Smooth muscle cell (in vitro differentiated cells): ENCODE measurements at regions not wholly inside any gene's neighbourhood (a gene's known extent, or its start where the extent isn't known, plus 50 kb on each side); places are given as distances from the start of the nearest gene placed in this dataset.

Experiments used
- DNase-seq: peaks from one replicate; lab custom pipeline; 2025; ENCODE audit not compliant: unreplicated experiment; lab: John Stamatoyannopoulos, UW
- H2AFZ ChIP-seq: fragments of 200-600 bp; sonication (generic); 2 replicates; pipeline ENCODE4 v1.6.0; 2016; ENCODE audit warnings: antibody characterized with exemption, low read depth, mild to moderate bottlenecking
- H3F3A ChIP-seq: fragments of 200-600 bp; sonication (generic); 2 replicates; pipeline ENCODE4 v1.6.0; 2017; ENCODE audit warnings: antibody characterized with exemption, low read depth
- H3K27ac ChIP-seq: fragments of 200-600 bp; sonication (generic); 2 replicates; pipeline ENCODE4 v1.5.1; 2016; ENCODE audit warnings: low read depth, mild to moderate bottlenecking
- H3K27me3 ChIP-seq: fragments of 200-600 bp; sonication (generic); 2 replicates; pipeline ENCODE4 v1.6.1; 2016; ENCODE audit warnings: low read depth, mild to moderate bottlenecking
- H3K36me3 ChIP-seq: fragments of 200-600 bp; sonication (generic); 2 replicates; pipeline ENCODE4 v1.5.1; 2016; ENCODE audit warnings: low read depth
- H3K4me1 ChIP-seq: fragments of 200-600 bp; sonication (generic); 2 replicates; pipeline ENCODE4 v1.5.1; 2016; ENCODE audit warnings: low read depth
- H3K4me2 ChIP-seq: fragments of 200-600 bp; sonication (generic); 2 replicates; pipeline ENCODE4 v1.6.0; 2016; ENCODE audit warnings: mild to moderate bottlenecking
- H3K4me3 ChIP-seq: fragments of 200-600 bp; sonication (generic); 2 replicates; pipeline ENCODE4 v1.5.1; 2016; ENCODE audit warnings: mild to moderate bottlenecking
- H3K79me2 ChIP-seq: fragments of 200-600 bp; sonication (generic); 2 replicates; pipeline ENCODE4 v1.6.0; 2016; ENCODE audit warnings: low read depth, mild to moderate bottlenecking
- H3K9ac ChIP-seq: fragments of 200-600 bp; sonication (generic); 2 replicates; pipeline ENCODE4 v1.6.0; 2016; ENCODE audit warnings: low read depth
- H3K9me3 ChIP-seq: fragments of 200-600 bp; sonication (generic); replicated peaks from 2 replicates; pipeline ENCODE4 v1.5.1; 2016; ENCODE audit warnings: low read depth
- H4K20me1 ChIP-seq: fragments of 200-600 bp; sonication (generic); 2 replicates; pipeline ENCODE4 v1.6.0; 2016; ENCODE audit warnings: low read depth
- WGBS: methylation state at CpG from one replicate; pipeline ENCODE4 v1.1.7; 2016; ENCODE audit warnings: low lambda C conversion rate; 5-methylcytosine and 5-hydroxymethylcytosine counted together
- TF ChIP-seq, protein P1 (sequence below): fragments of 200-600 bp; sonication (generic); IDR thresholded peaks from 2 replicates; pipeline ENCODE4 v1.5.1; 2017; ENCODE audit warnings: borderline replicate concordance, mild to moderate bottlenecking, antibody characterized with exemption; ENCODE audit not compliant: insufficient read depth, poor library complexity, severe bottlenecking

DNA sequence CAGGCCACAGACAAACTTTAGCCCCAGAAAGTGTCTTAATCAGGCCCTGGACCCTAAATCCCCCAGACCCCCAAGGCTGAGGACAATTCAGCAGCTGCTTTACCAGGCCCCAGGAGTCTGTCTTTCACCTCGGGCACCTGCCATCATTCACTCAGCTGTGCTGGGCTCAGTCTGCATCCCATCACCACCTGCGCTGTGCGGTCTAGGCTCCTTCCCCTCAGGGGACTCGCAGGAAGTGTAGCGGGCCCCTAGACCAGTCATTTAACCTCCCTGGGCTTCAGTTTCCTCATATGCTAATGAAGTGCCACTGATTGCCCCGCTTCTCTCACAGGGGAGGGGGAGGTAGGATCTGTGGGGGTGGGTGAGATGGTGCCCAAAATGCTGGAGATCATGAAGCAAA lies 76.4 kb upstream of the ZMIZ1 start:
- no peaks in the 10 kb centered on the region for H4K20me1 ChIP-seq
- WGBS, result 69% methylated on average over 6 of the region's 6 CpGs
- H3K9ac ChIP-seq, result no peak overlapping the region

DNA sequence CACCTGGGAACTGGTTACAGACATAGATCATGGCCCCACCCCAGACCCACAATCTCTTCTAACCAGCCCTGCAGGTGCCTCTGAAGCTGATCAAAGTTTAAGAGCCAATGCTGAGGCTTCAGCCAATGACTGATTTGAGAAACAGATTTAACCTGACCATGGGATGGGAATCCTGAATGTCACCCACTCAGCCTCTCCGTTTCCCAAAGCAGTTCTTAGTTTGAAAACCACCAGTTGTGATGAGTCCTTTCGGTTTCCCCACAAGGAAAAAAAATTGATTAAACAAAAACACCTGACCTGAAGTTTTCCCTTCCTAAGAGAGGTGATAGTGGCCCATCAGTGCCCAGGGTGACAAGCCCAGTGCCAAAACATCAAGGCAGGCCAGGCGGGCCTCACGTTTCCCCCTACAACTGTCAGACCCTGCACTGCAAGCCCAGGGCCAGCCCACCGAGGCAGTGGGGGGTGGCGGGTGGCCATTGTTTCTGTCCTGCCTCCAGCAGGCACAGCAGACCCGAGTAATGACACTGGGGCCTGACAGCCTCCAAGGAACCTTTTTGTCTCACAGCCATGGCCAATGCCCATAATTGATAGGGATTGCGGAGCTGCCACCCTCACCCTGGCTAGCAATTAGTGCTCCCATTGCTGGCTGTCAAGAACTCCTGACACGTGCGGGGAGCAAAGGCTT lies 75.4 kb upstream of the ZMIZ1 start:
- Histone ChIP-seq H3F3A (no peaks in the 10 kb centered on the region), H3K4me2 (no peak overlapping the region), H3K79me2 (no peaks in the 10 kb centered on the region), H2AFZ (no peak overlapping the region), H3K27me3 (no peaks in the 10 kb centered on the region), H3K27ac (no peak overlapping the region), H4K20me1 (no peaks in the 10 kb centered on the region), H3K4me1 (no peaks in the 10 kb centered on the region), H3K9me3 (no peaks in the 10 kb centered on the region), H3K36me3 (no peaks in the 10 kb centered on the region), H3K4me3 (no peak overlapping the region), H3K9ac (no peak overlapping the region)
- no peak for DNase-seq
- WGBS, result 89% methylated on average over 10 of the region's 10 CpGs
- TF ChIP-seq, protein P1, sequence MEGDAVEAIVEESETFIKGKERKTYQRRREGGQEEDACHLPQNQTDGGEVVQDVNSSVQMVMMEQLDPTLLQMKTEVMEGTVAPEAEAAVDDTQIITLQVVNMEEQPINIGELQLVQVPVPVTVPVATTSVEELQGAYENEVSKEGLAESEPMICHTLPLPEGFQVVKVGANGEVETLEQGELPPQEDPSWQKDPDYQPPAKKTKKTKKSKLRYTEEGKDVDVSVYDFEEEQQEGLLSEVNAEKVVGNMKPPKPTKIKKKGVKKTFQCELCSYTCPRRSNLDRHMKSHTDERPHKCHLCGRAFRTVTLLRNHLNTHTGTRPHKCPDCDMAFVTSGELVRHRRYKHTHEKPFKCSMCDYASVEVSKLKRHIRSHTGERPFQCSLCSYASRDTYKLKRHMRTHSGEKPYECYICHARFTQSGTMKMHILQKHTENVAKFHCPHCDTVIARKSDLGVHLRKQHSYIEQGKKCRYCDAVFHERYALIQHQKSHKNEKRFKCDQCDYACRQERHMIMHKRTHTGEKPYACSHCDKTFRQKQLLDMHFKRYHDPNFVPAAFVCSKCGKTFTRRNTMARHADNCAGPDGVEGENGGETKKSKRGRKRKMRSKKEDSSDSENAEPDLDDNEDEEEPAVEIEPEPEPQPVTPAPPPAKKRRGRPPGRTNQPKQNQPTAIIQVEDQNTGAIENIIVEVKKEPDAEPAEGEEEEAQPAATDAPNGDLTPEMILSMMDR, result no peak

More for the DNA sequence above, 76.4 kb upstream of the ZMIZ1 start:
- H3K4me2 ChIP-seq, result no peak overlapping the region
- no peaks in the 10 kb centered on the region for H3K79me2 ChIP-seq
- no peaks in the 10 kb centered on the region for H3K4me1 ChIP-seq
- H3K9me3 ChIP-seq, result no peaks in the 10 kb centered on the region
- H3K27me3 ChIP-seq, result no peaks in the 10 kb centered on the region
- H3F3A ChIP-seq, result no peaks in the 10 kb centered on the region
- TF ChIP-seq, protein P1, result no peak
- no peak overlapping the region for H3K27ac ChIP-seq
- H2AFZ ChIP-seq, result no peak overlapping the region
- H3K4me3 ChIP-seq, result no peak overlapping the region
- H3K36me3 ChIP-seq, result no peaks in the 10 kb centered on the region
- no peak for DNase-seq

DNA sequence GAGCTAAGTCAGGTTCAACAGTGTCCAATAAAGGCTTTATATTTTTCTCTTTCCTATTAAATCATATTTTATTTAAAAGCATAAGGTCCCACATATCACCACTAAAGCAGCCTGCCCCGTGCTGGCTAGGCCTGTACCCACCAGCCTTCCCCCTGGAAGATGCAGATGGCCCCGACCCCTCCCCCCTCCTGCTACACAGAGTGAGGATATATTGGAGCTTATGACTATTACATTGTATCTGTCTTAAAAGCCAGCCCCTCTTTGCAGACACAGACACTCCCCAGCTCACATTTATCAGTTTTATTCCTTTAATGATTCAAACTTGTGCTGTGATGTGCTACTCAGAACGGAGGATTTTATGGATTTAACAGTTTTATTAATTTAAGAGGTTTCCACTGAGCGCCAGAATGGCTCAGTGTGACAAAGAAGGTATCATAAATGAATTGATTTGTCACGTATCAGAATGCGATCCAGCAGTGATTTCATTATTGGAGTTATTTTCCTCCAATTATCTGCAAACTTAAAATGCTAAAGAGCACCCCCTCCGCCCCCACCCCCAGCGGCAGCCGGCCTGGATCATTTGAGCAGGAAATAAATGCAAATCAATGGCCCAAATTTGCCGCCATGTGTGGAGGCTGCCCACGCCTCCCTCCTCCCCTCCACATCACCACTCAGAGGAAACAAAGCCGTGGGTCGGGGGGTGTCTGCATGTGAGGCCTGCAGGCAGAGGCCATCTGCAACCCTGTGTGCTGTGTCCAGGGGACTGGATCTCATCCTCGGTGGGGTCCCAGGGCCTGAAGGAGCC lies 72.6 kb upstream of the ZMIZ1 start:
- TF ChIP-seq, protein P1, result no peak
- Histone ChIP-seq H3F3A (no peaks in the 10 kb centered on the region), H3K4me1 (no peaks in the 10 kb centered on the region), H3K27me3 (no peaks in the 10 kb centered on the region), H3K9me3 (no peaks in the 10 kb centered on the region), H3K36me3 (no peaks in the 10 kb centered on the region), H3K4me3 (no peak overlapping the region), H3K9ac (no peak overlapping the region), H4K20me1 (no peaks in the 10 kb centered on the region), H2AFZ (no peak overlapping the region), H3K79me2 (no peaks in the 10 kb centered on the region), H3K27ac (no peak overlapping the region), H3K4me2 (no peak overlapping the region)
- DNase-seq, result no peak
- 84% methylated on average over 14 of the region's 14 CpGs for WGBS
